ENCODE measurements at regions not wholly inside any gene's neighbourhood (a gene's known extent, or its start where the extent isn't known, plus 50 kb on each side); places are given as distances from the start of the nearest gene placed in this dataset.
"Not testable (repeated sequence)": the region's sequence is repeated elsewhere in the genome, so short reads cannot be mapped to it uniquely, and the experiment has no call there.

DNA sequence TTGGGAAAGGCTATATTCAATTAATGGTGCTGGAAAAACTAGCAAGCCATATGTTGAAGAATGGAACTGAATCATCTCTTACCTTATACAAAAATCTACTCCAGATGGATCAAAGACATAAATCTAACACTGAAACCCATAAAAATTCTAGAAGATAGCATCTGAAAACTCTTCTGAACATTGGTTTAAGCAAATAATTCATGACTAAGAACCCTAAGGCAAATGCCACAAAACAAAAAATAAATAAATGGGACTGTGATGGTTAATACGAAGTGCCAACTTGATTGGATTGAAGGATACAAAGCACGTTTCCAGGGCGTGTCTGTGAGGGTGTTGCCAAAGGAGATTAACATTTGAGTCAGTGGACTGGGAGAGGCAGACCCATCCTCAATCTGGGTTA is 1130.0 kb downstream of the DNAJB9 start (continued):
- TF ChIP-seq, protein P1, sequence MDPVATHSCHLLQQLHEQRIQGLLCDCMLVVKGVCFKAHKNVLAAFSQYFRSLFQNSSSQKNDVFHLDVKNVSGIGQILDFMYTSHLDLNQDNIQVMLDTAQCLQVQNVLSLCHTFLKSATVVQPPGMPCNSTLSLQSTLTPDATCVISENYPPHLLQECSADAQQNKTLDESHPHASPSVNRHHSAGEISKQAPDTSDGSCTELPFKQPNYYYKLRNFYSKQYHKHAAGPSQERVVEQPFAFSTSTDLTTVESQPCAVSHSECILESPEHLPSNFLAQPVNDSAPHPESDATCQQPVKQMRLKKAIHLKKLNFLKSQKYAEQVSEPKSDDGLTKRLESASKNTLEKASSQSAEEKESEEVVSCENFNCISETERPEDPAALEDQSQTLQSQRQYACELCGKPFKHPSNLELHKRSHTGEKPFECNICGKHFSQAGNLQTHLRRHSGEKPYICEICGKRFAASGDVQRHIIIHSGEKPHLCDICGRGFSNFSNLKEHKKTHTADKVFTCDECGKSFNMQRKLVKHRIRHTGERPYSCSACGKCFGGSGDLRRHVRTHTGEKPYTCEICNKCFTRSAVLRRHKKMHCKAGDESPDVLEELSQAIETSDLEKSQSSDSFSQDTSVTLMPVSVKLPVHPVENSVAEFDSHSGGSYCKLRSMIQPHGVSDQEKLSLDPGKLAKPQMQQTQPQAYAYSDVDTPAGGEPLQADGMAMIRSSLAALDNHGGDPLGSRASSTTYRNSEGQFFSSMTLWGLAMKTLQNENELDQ (tag by site-specific recombination; IDR thresholded peaks at IDR 0.05; ENCODE audit: low read depth): no peak
- TF ChIP-seq OVOL3 (tag by site-specific recombination; IDR thresholded peaks at IDR 0.05): no peak

DNA sequence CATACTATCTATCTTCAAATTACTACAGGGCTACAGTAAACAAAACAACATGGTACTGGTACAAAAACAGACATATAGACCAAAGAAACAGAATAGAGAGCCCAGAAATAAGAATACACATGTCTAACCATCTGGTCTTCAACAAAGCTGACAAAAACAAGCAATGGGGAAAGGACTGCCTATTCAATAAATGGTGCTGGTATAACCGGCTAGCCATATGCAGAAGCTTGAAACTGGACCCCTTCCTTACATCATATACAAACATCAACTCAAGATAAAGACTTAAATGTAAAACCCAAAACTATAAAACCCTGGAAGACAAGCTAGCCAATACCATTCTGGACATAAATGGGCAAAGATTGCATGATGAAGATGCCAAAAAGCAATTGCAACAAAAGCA is 1143.7 kb downstream of the DNAJB9 start:
- POLR2A ChIA-PET: no interaction called here
- TF ChIP-seq ZNF707 (tag by site-specific recombination; IDR thresholded peaks at IDR 0.05) (no peak), ZNF654 (tag by site-specific recombination; IDR thresholded peaks at IDR 0.05; ENCODE audit: low read depth) (no peak), ZNF571 (tag by site-specific recombination; IDR thresholded peaks at IDR 0.05) (no peak), ZNF404 (tag by site-specific recombination; IDR thresholded peaks at IDR 0.05) (no peak), ZNF391 (tag by site-specific recombination; IDR thresholded peaks at IDR 0.05; ENCODE audit: borderline replicate concordance, low read depth) (no peak), MYNN (tag by site-specific recombination; IDR thresholded peaks at IDR 0.05; ENCODE audit: borderline replicate concordance) (no peak), ZNF76 (tag by site-specific recombination; IDR thresholded peaks at IDR 0.05; ENCODE audit: borderline replicate concordance, low read depth) (no peak), ZSCAN23 (tag by site-specific recombination; IDR thresholded peaks at IDR 0.05) (no peak), ZNF133 (tag by site-specific recombination; IDR thresholded peaks at IDR 0.05) (no peak), OSR2 (tag by site-specific recombination; IDR thresholded peaks at IDR 0.05) (no peak), ZNF423 (tag by site-specific recombination; IDR thresholded peaks at IDR 0.05) (no peak), ZNF48 (tag by site-specific recombination; IDR thresholded peaks at IDR 0.05) (no peak), ZNF2 (tag by site-specific recombination; IDR thresholded peaks at IDR 0.05) (no peak), ZNF623 (tag by site-specific recombination; IDR thresholded peaks at IDR 0.05) (no peak), ZEB2 (tag by site-specific recombination; IDR thresholded peaks at IDR 0.05) (no peak)
- TF ChIP-seq, protein P2, sequence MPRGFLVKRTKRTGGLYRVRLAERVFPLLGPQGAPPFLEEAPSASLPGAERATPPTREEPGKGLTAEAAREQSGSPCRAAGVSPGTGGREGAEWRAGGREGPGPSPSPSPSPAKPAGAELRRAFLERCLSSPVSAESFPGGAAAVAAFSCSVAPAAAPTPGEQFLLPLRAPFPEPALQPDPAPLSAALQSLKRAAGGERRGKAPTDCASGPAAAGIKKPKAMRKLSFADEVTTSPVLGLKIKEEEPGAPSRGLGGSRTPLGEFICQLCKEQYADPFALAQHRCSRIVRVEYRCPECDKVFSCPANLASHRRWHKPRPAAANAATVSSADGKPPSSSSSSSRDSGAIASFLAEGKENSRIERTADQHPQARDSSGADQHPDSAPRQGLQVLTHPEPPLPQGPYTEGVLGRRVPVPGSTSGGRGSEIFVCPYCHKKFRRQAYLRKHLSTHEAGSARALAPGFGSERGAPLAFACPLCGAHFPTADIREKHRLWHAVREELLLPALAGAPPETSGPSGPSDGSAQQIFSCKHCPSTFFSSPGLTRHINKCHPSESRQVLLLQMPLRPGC (tag by site-specific recombination; IDR thresholded peaks at IDR 0.05): no peak
- TF ChIP-seq, protein P3, sequence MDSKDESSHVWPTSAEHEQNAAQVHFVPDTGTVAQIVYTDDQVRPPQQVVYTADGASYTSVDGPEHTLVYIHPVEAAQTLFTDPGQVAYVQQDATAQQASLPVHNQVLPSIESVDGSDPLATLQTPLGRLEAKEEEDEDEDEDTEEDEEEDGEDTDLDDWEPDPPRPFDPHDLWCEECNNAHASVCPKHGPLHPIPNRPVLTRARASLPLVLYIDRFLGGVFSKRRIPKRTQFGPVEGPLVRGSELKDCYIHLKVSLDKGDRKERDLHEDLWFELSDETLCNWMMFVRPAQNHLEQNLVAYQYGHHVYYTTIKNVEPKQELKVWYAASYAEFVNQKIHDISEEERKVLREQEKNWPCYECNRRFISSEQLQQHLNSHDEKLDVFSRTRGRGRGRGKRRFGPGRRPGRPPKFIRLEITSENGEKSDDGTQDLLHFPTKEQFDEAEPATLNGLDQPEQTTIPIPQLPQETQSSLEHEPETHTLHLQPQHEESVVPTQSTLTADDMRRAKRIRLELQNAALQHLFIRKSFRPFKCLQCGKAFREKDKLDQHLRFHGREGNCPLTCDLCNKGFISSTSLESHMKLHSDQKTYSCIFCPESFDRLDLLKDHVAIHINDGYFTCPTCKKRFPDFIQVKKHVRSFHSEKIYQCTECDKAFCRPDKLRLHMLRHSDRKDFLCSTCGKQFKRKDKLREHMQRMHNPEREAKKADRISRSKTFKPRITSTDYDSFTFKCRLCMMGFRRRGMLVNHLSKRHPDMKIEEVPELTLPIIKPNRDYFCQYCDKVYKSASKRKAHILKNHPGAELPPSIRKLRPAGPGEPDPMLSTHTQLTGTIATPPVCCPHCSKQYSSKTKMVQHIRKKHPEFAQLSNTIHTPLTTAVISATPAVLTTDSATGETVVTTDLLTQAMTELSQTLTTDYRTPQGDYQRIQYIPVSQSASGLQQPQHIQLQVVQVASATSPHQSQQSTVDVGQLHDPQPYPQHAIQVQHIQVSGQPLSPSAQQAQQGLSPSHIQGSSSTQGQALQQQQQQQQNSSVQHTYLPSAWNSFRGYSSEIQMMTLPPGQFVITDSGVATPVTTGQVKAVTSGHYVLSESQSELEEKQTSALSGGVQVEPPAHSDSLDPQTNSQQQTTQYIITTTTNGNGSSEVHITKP (tag by site-specific recombination; IDR thresholded peaks at IDR 0.05): no peak
- TF ChIP-seq, protein P4, sequence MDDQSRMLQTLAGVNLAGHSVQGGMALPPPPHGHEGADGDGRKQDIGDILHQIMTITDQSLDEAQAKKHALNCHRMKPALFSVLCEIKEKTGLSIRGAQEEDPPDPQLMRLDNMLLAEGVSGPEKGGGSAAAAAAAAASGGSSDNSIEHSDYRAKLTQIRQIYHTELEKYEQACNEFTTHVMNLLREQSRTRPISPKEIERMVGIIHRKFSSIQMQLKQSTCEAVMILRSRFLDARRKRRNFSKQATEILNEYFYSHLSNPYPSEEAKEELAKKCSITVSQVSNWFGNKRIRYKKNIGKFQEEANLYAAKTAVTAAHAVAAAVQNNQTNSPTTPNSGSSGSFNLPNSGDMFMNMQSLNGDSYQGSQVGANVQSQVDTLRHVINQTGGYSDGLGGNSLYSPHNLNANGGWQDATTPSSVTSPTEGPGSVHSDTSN (CRISPR knock-in tag; IDR thresholded peaks at IDR 0.05): no peak
- H3K36me3 ChIP-seq (ENCODE audit: control insufficient read depth in 2 of 2, insufficient read depth in 1 of 2, low read length in 2 of 2): no peaks in the 10 kb centered on the region
- CTCF ChIA-PET: no interaction called here
- H3K4me3 ChIP-seq (ENCODE audit: low read depth, low read length): no peak overlapping the region
- no peaks in the 10 kb centered on the region for H3K4me1 ChIP-seq (ENCODE audit: control insufficient read depth, insufficient read depth, low read length)
- H3K9me3 ChIP-seq (ENCODE audit: control insufficient read depth, insufficient read depth, low read depth, low read length): no peaks in the 10 kb centered on the region
- H3K27ac ChIP-seq (ENCODE audit: extremely low read depth, low read depth, low read length): no peak overlapping the region

DNA sequence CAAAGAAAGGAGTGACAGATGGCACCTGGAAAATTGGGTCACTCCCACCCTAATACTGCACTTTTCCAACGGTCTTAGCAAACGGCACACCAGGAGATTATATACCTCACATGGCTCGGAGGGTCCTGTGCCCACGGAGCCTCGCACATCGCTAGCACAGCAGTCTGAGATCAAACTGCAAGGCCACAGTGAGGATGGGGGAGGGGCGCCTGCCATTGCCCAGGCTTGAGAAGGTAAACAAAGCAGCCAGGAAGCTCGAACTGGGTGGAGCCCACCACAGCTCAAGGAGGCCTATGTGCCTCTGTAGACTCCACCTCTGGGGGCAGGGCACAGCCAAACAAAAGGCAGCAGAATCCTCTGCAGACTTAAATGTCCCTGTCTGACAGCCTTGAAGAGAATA is 1149.7 kb downstream of the DNAJB9 start:
- CTCF ChIA-PET; H3K4me3 ChIP-seq (ENCODE audit: low read depth, low read length); H3K4me1 ChIP-seq (ENCODE audit: control insufficient read depth, insufficient read depth, low read length); H3K27ac ChIP-seq (ENCODE audit: extremely low read depth, low read depth, low read length); POLR2A ChIA-PET; H3K36me3 ChIP-seq (ENCODE audit: control insufficient read depth in 2 of 2, insufficient read depth in 1 of 2, low read length in 2 of 2); H3K9me3 ChIP-seq (ENCODE audit: control insufficient read depth, insufficient read depth, low read depth, low read length): not testable (repeated sequence)
